Vagina (tissue), 2 donors: ENCODE measurements at regions not wholly inside any gene's neighbourhood (a gene's known extent, or its start where the extent isn't known, plus 50 kb on each side); places are given as distances from the start of the nearest gene placed in this dataset.
"Not testable (repeated sequence)": the region's sequence is repeated elsewhere in the genome, so short reads cannot be mapped to it uniquely, and the experiment has no call there.

Source experiments
- DNase-seq, 2 donors: peaks; one replicate each; pipeline ENCODE4 v3.0.0-alpha.2; 2017; ENCODE audit errors: extremely low spot score in 2 of 2
- H3K27ac ChIP-seq: fragments of 200-600 bp; sonication (generic); one replicate; pipeline ENCODE4 v1.5.1; 2019
- H3K27me3 ChIP-seq: fragments of 200-600 bp; sonication (generic); one replicate; pipeline ENCODE4 v1.5.1; 2019
- H3K36me3 ChIP-seq, 2 donors: fragments of 200-600 bp; sonication (generic); one replicate each; pipeline ENCODE4 v1.5.1; 2017 to 2019
- H3K4me1 ChIP-seq: fragments of 200-600 bp; sonication (generic); one replicate; pipeline ENCODE4 v1.5.1; 2019
- H3K4me3 ChIP-seq, 2 donors: fragments of 200-600 bp; sonication (generic); 1 replicate in 1 of 2; 2 replicates in 1 of 2; pipeline ENCODE4 v1.5.1; 2016 to 2019
- H3K9me3 ChIP-seq: fragments of 200-600 bp; sonication (generic); one replicate; pipeline ENCODE4 v1.5.1; 2019
- POLR2A ChIP-seq, 2 donors: fragments of 450-650 bp; IDR thresholded peaks; one replicate each; pipeline ENCODE4 v1.6.1; 2017; ENCODE audit warnings: antibody characterized with exemption in 2 of 2, mild to moderate bottlenecking in 2 of 2, moderate library complexity in 2 of 2
- POLR2AphosphoS5 ChIP-seq, 2 donors: sonication (generic); formaldehyde crosslinking; IDR thresholded peaks; one replicate each; pipeline ENCODE4 v1.9.0; 2017; ENCODE audit warnings: antibody characterized with exemption in 2 of 2, mild to moderate bottlenecking in 2 of 2, low read depth in 1 of 2; ENCODE audit not compliant: insufficient read depth in 1 of 2
- intact Hi-C: fragments of 100-400 bp; cut with DNase I; formaldehyde crosslinking; loops from one replicate; pipeline ENCODE4 v1.15.1; 2023
- TF ChIP-seq, protein P1 (sequence below), 3 experiments: fragments of 450-650 bp in 2 of 3; fragments of 200-600 bp in 1 of 3; sonication (generic) in 1 of 3; IDR thresholded peaks; one replicate each; pipeline ENCODE4 v1.5.1; 2017 to 2019; ENCODE audit warnings: antibody characterized with exemption in 3 of 3, mild to moderate bottlenecking in 2 of 3, moderate library complexity in 2 of 3

DNA sequence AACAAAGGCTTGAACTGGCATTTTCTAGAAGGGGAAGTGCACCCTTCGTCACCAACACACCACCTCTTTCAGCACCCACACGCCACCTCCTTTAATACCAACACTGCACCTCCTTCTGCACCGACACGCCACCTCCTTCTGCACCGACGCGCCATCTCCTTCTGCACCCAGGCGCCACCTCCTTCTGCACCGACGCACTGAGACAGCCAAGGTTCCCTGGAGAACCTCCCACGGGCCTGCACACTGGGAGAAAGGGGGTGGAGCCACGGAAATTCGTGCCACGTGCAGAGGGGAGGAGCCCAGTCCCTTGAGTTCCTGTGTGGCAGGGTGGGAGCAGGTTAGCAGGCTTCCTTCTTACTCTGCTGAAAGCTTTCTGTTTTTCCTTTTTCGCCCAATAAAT is 327.9 kb upstream of the C1orf174 start:
- Histone ChIP-seq H3K4me3 (no peak overlapping the region), H3K9me3 (no peaks in the 10 kb centered on the region), H3K27me3 (no peaks in the 10 kb centered on the region), H3K4me1 (no peaks in the 10 kb centered on the region), H3K36me3 (no peaks in the 10 kb centered on the region), H3K27ac (no peak overlapping the region)
- TF ChIP-seq POLR2A (IDR thresholded peaks at IDR 0.05) (no peak), POLR2AphosphoS5 (IDR thresholded peaks at IDR 0.05; ENCODE audit: insufficient read depth in 1 of 2, low read depth in 1 of 2) (no peak)
- TF ChIP-seq, protein P1, sequence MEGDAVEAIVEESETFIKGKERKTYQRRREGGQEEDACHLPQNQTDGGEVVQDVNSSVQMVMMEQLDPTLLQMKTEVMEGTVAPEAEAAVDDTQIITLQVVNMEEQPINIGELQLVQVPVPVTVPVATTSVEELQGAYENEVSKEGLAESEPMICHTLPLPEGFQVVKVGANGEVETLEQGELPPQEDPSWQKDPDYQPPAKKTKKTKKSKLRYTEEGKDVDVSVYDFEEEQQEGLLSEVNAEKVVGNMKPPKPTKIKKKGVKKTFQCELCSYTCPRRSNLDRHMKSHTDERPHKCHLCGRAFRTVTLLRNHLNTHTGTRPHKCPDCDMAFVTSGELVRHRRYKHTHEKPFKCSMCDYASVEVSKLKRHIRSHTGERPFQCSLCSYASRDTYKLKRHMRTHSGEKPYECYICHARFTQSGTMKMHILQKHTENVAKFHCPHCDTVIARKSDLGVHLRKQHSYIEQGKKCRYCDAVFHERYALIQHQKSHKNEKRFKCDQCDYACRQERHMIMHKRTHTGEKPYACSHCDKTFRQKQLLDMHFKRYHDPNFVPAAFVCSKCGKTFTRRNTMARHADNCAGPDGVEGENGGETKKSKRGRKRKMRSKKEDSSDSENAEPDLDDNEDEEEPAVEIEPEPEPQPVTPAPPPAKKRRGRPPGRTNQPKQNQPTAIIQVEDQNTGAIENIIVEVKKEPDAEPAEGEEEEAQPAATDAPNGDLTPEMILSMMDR (IDR thresholded peaks at IDR 0.05) = no peak
- intact Hi-C loops = no loop called here
- DNase-seq = peak in 1 of 2 donors; percentile 29

DNA sequence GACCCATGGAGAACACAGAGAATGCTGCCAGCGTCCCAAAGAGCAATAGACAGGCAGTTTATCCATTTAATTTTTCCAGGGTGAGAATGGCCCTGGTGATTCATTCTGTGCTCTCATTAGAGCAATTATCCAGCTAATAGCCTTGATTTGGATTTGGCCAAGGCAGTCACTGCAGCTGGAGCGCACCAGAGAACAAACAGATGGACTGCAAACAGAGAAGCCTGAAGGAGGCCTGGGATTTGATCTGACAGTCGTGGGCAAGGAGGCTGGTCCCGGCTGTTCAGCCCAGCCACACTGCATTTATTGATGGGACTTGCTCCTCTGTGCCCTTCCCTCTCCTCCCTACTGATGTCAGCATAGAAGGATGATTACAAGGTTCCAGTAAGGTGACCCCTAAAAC is 353.9 kb upstream of the C1orf174 start:
- DNase-seq = peak in 1 of 2 donors; percentile 32
- no peak overlapping the region for H3K4me3 ChIP-seq
- no peaks in the 10 kb centered on the region for H3K4me1 ChIP-seq
- no peak for TF ChIP-seq POLR2A (IDR thresholded peaks at IDR 0.05)
- TF ChIP-seq POLR2AphosphoS5 (IDR thresholded peaks at IDR 0.05; ENCODE audit: insufficient read depth in 1 of 2, low read depth in 1 of 2) = no peak
- TF ChIP-seq, protein P1 (IDR thresholded peaks at IDR 0.05) = no peak
- H3K9me3 ChIP-seq = no peaks in the 10 kb centered on the region
- H3K27ac ChIP-seq = no peak overlapping the region
- intact Hi-C loops = no loop called here
- no peaks in the 10 kb centered on the region for H3K27me3 ChIP-seq
- H3K36me3 ChIP-seq = no peaks in the 10 kb centered on the region

DNA sequence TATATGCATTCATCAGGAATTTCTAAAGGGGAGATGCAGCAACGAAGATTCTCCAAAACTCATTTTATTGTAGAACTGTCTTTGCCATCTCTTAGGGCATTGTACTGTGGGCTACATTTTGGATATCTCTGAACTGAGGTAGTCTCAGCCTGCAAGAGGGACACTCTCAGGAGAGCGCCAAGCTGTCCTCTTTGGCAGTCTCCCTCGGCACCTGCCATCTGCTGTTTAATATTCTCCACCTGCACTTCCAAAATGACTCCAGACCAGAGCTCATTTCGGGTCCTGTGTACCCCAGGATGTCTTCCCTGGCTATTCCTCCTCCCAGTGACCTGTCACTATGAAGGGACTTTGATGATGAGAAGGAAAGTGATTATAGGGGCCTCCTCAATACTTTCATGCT is 356.3 kb upstream of the C1orf174 start:
- TF ChIP-seq, protein P1 (IDR thresholded peaks at IDR 0.05) = no peak
- TF ChIP-seq POLR2A (IDR thresholded peaks at IDR 0.05) (no peak), POLR2AphosphoS5 (IDR thresholded peaks at IDR 0.05; ENCODE audit: insufficient read depth in 1 of 2, low read depth in 1 of 2) (no peak)

DNA sequence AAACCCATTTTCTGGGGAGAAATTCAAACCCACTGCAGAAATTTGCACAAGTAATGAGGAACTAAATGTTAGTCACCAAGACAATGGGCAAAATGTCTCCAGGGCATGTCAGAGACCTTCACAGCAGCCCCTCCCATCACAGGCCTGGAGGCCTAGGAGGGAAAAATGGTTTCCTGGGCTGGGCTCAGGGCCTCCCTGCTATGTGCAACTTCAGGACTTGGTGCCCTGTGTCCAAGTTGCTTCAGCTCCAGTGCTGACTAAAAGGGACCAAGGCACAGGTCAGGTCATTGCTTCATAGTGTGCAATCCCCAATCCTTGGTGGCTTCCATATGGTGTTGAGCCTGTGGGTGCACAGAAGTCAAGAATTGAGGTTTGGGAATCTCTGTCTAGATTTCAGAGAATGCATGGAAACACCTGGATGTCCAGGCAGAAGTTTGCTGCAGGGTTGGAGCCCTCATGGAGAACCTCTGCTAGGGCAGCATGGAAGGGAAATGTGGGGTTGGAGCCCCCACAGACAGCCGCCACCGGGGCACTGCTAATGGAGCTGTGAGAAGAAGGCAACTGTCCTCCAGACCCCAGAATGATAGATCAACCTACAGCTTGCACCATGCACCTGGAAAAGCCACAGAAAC is 358.2 kb upstream of the C1orf174 start:
- H3K4me3 ChIP-seq, H3K27ac ChIP-seq, H3K36me3 ChIP-seq, H3K27me3 ChIP-seq, intact Hi-C loops, H3K9me3 ChIP-seq, H3K4me1 ChIP-seq: not testable (repeated sequence)
- peak in 1 of 2 donors; percentile 42 for DNase-seq

More for the DNA sequence above, 356.3 kb upstream of the C1orf174 start:
- H3K27ac ChIP-seq = no peak overlapping the region
- no peaks in the 10 kb centered on the region for H3K4me1 ChIP-seq
- no peaks in the 10 kb centered on the region for H3K36me3 ChIP-seq
- peak in 1 of 2 donors; percentile 40 for DNase-seq
- H3K9me3 ChIP-seq = no peaks in the 10 kb centered on the region
- no peaks in the 10 kb centered on the region for H3K27me3 ChIP-seq
- no peak overlapping the region for H3K4me3 ChIP-seq
- intact Hi-C loops = no loop called here

DNA sequence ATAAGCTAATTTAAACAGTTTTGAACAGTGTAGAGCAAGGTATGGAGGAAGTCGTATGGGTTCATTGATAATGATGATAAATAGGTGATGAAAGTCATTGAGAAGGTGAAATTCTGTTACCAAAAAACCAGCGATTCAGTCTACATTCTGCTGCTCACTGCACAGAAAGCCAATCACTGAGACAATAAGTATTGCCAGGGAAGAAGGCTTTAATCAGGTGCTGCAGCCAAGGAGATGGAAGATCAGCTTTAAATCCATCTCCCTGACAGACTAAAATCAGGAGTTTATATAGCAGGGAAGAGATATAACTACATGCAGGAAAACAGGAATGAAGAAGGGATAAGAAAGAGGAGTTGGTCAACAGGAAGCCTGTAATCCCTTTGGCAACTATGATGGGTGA is 361.3 kb upstream of the C1orf174 start:
- no peak for DNase-seq
- H3K27me3 ChIP-seq = no peaks in the 10 kb centered on the region
- no peak for TF ChIP-seq POLR2A (IDR thresholded peaks at IDR 0.05)
- H3K9me3 ChIP-seq = no peaks in the 10 kb centered on the region
- H3K27ac ChIP-seq = no peak overlapping the region
- H3K4me1 ChIP-seq = no peaks in the 10 kb centered on the region
- no peak overlapping the region for H3K4me3 ChIP-seq
- H3K36me3 ChIP-seq = no peaks in the 10 kb centered on the region
- intact Hi-C loops = no loop called here

DNA sequence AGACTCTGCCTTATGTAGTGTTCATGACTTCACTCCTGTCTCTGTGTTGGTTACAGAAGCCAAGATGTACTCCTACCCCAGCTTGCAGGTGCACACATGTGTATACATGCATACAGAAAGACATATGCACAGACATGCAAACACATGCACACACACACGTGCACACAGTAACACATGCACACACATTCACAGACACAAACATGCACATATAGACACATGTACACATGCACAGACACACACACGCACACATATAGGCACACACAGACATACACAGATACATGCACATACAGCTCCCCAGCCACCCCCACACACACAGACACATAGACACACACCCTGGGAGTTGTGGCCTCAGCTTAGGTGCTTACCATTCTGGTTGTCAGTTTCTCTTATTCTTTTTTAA is 362.6 kb upstream of the C1orf174 start:
- peak in 1 of 2 donors; percentile 29 for DNase-seq
- H3K27ac ChIP-seq = no peak overlapping the region
- no peaks in the 10 kb centered on the region for H3K36me3 ChIP-seq
- no peaks in the 10 kb centered on the region for H3K4me1 ChIP-seq
- TF ChIP-seq, protein P1 (IDR thresholded peaks at IDR 0.05) = no peak
- no peak for TF ChIP-seq POLR2AphosphoS5 (IDR thresholded peaks at IDR 0.05; ENCODE audit: insufficient read depth in 1 of 2, low read depth in 1 of 2)
- no peak for TF ChIP-seq POLR2A (IDR thresholded peaks at IDR 0.05)
- no peaks in the 10 kb centered on the region for H3K9me3 ChIP-seq
- H3K27me3 ChIP-seq = no peaks in the 10 kb centered on the region
- no peak overlapping the region for H3K4me3 ChIP-seq
- intact Hi-C loops = no loop called here
